MM.1S (cell line): ENCODE measurements at regions not wholly inside any gene's neighbourhood (a gene's known extent, or its start where the extent isn't known, plus 50 kb on each side); places are given as distances from the start of the nearest gene placed in this dataset.

ENCODE experiments used
- DNase-seq: peaks from one replicate; pipeline ENCODE4 v3.0.0-alpha.2; 2015
- H2AFZ ChIP-seq: fragments of 300-600 bp; sonication (generic); 2 replicates; pipeline ENCODE4 v1.6.0; 2016; ENCODE audit warnings: antibody characterized with exemption, low read length
- H3F3A ChIP-seq: fragments of 300-600 bp; sonication (generic); 2 replicates; pipeline ENCODE4 v1.6.1; 2016; ENCODE audit warnings: mild to moderate bottlenecking, antibody characterized with exemption, low read length, moderate library complexity, mixed read lengths; ENCODE audit not compliant: insufficient read depth
- H3K27ac ChIP-seq: fragments of 300-600 bp; sonication (generic); 2 replicates; pipeline ENCODE4 v1.5.1; 2016; ENCODE audit warnings: mild to moderate bottlenecking, low read length
- H3K27me3 ChIP-seq: fragments of 300-600 bp; sonication (generic); replicated peaks from 2 replicates; pipeline ENCODE4 v1.6.0; 2016; ENCODE audit warnings: low read length; ENCODE audit not compliant: insufficient read depth
- H3K36me3 ChIP-seq: fragments of 300-600 bp; sonication (generic); replicated peaks from 2 replicates; pipeline ENCODE4 v1.6.1; 2016; ENCODE audit warnings: mild to moderate bottlenecking, low read length, mixed read lengths; ENCODE audit not compliant: insufficient read depth
- H3K4me1 ChIP-seq: fragments of 300-600 bp; sonication (generic); 2 replicates; pipeline ENCODE4 v1.6.1; 2016; ENCODE audit warnings: low read length, mixed read lengths
- H3K4me2 ChIP-seq: fragments of 300-600 bp; sonication (generic); 2 replicates; pipeline ENCODE4 v1.6.0; 2016; ENCODE audit warnings: low read depth, low read length
- H3K4me3 ChIP-seq: fragments of 300-600 bp; sonication (generic); 2 replicates; pipeline ENCODE4 v1.5.1; 2016; ENCODE audit warnings: low read length, mixed read lengths
- H3K79me2 ChIP-seq: fragments of 300-600 bp; sonication (generic); 2 replicates; pipeline ENCODE4 v1.6.1; 2016; ENCODE audit warnings: mixed run types, low read length, mixed read lengths
- H3K9ac ChIP-seq: fragments of 300-600 bp; sonication (generic); 2 replicates; pipeline ENCODE4 v1.6.1; 2016; ENCODE audit warnings: low read length, mixed read lengths
- H3K9me2 ChIP-seq: fragments of 300-600 bp; sonication (generic); replicated peaks from 2 replicates; pipeline ENCODE4 v1.6.1; 2016; ENCODE audit warnings: mild to moderate bottlenecking, low read length, mixed read lengths; ENCODE audit not compliant: insufficient read depth
- H3K9me3 ChIP-seq: fragments of 300-600 bp; sonication (generic); replicated peaks from 2 replicates; pipeline ENCODE4 v1.6.1; 2016; ENCODE audit warnings: mild to moderate bottlenecking, low read length, mixed read lengths; ENCODE audit not compliant: insufficient read depth
- H4K20me1 ChIP-seq: fragments of 300-600 bp; sonication (generic); 2 replicates; pipeline ENCODE4 v1.6.1; 2016; ENCODE audit warnings: mild to moderate bottlenecking, low read length, moderate library complexity, mixed read lengths; ENCODE audit not compliant: insufficient read depth
- CTCF ChIP-seq: fragments of 300-600 bp; sonication (generic); IDR thresholded peaks from 2 replicates; pipeline ENCODE4 v1.5.1; 2016; ENCODE audit warnings: antibody characterized with exemption, low read length, mixed read lengths
- EZH2 ChIP-seq: fragments of 300-600 bp; sonication (generic); optimal IDR thresholded peaks from 2 replicates; pipeline ENCODE3; 2017; ENCODE audit warnings: low read depth, mild to moderate bottlenecking, antibody characterized with exemption, low read length, mixed read lengths
- EZH2phosphoT487 ChIP-seq: fragments of 300-600 bp; sonication (generic); IDR thresholded peaks from 2 replicates; pipeline ENCODE4 v1.6.1; 2018; ENCODE audit warnings: antibody characterized with exemption, low read length

GRCh38 chr11:112903340-112903739 lies 57.9 kb upstream of the NCAM1 start:
- H3K9me3 ChIP-seq: no peaks in the 10 kb centered on the region
- H3K4me2 ChIP-seq: no peak overlapping the region
- DNase-seq: no peak
- no peaks in the 10 kb centered on the region for H3K27me3 ChIP-seq
- TF ChIP-seq EZH2phosphoT487: no peak
- TF ChIP-seq CTCF: no peak
- no peak for TF ChIP-seq EZH2
- no peaks in the 10 kb centered on the region for H3F3A ChIP-seq
- H3K4me3 ChIP-seq: no peak overlapping the region
- no peak overlapping the region for H3K27ac ChIP-seq
- no peaks in the 10 kb centered on the region for H3K36me3 ChIP-seq
- no peaks in the 10 kb centered on the region for H4K20me1 ChIP-seq
- no peak overlapping the region for H3K9ac ChIP-seq
- no peaks in the 10 kb centered on the region for H3K9me2 ChIP-seq
- no peaks in the 10 kb centered on the region for H3K4me1 ChIP-seq
- H2AFZ ChIP-seq: no peak overlapping the region
- no peaks in the 10 kb centered on the region for H3K79me2 ChIP-seq

GRCh38 chr11:112911124-112911523 lies 50.1 kb upstream of the NCAM1 start:
- H3K4me1 ChIP-seq: no peaks in the 10 kb centered on the region
- no peak overlapping the region for H3K4me2 ChIP-seq
- no peak for TF ChIP-seq CTCF
- no peak for TF ChIP-seq EZH2
- TF ChIP-seq EZH2phosphoT487: no peak

More at GRCh38 chr11:112911124-112911523, 50.1 kb upstream of the NCAM1 start:
- no peaks in the 10 kb centered on the region for H4K20me1 ChIP-seq
- no peak overlapping the region for H3K27ac ChIP-seq
- H3K4me3 ChIP-seq: no peak overlapping the region
- H3K9me2 ChIP-seq: no peaks in the 10 kb centered on the region
- H3F3A ChIP-seq: no peaks in the 10 kb centered on the region
- H3K36me3 ChIP-seq: no peaks in the 10 kb centered on the region
- H3K79me2 ChIP-seq: no peaks in the 10 kb centered on the region
- DNase-seq: no peak
- H3K9me3 ChIP-seq: no peaks in the 10 kb centered on the region
- no peak overlapping the region for H3K9ac ChIP-seq
- no peaks in the 10 kb centered on the region for H3K27me3 ChIP-seq
- no peak overlapping the region for H2AFZ ChIP-seq
